GM12878 (cell line): ENCODE measurements at regions not wholly inside any gene's neighbourhood (a gene's known extent, or its start where the extent isn't known, plus 50 kb on each side); places are given as distances from the start of the nearest gene placed in this dataset.

ENCODE experiments used
- CREB1 ChIP-seq: IDR thresholded peaks from 2 replicates; pipeline ENCODE4 v1.6.1; 2012; ENCODE audit warnings: low read depth, mild to moderate bottlenecking, inconsistent platforms
- ETV6 ChIP-seq, 2 experiments: fragments of 450-650 bp in 1 of 2; IDR thresholded peaks in 1 of 2; conservative IDR thresholded peaks in 1 of 2; 2 replicates each; pipeline ENCODE4 v1.6.1; 2014; ENCODE audit warnings: antibody characterized with exemption in 1 of 2, borderline replicate concordance in 1 of 2, low read depth in 1 of 2, mild to moderate bottlenecking in 1 of 2, moderate library complexity in 1 of 2
- IRF4 ChIP-seq: IDR thresholded peaks from 2 replicates; pipeline ENCODE4 v1.6.1; 2011; ENCODE audit warnings: low read depth, low read length
- NR2C2 ChIP-seq: IDR thresholded peaks from 2 replicates; pipeline ENCODE4 v1.6.1; 2011; ENCODE audit warnings: borderline replicate concordance, low read depth; ENCODE audit not compliant: control insufficient read depth, insufficient read length
- SREBF2 ChIP-seq: IDR thresholded peaks from 2 replicates; pipeline ENCODE4 v1.6.1; 2012; ENCODE audit warnings: mild to moderate bottlenecking, low read length
- TAF1 ChIP-seq: IDR thresholded peaks from 2 replicates; pipeline ENCODE4 v1.6.1; 2011; ENCODE audit warnings: mild to moderate bottlenecking, low read depth, low read length, borderline replicate concordance
- TCF3 ChIP-seq: IDR thresholded peaks from 2 replicates; pipeline ENCODE4 v1.6.1; 2012; ENCODE audit warnings: low read depth, mild to moderate bottlenecking, low read length, borderline replicate concordance; ENCODE audit not compliant: insufficient read depth
- YY1 ChIP-seq: IDR thresholded peaks from 2 replicates; pipeline ENCODE4 v1.6.1; 2011; ENCODE audit warnings: low read depth, mild to moderate bottlenecking, low read length
- TF ChIP-seq, protein P1 (sequence below), 3 experiments: IDR thresholded peaks in 2 of 3; conservative IDR thresholded peaks in 1 of 3; 2 replicates each; pipeline ENCODE4 v1.5.1; 2011; ENCODE audit warnings: low read depth in 3 of 3, low read length in 3 of 3, mild to moderate bottlenecking in 3 of 3, control low read depth in 2 of 3, moderate library complexity in 2 of 3, inconsistent platforms in 1 of 3, mixed read lengths in 1 of 3; ENCODE audit not compliant: control insufficient read depth in 2 of 3, insufficient read depth in 1 of 3; ENCODE audit errors: extremely low read depth in 1 of 3

DNA sequence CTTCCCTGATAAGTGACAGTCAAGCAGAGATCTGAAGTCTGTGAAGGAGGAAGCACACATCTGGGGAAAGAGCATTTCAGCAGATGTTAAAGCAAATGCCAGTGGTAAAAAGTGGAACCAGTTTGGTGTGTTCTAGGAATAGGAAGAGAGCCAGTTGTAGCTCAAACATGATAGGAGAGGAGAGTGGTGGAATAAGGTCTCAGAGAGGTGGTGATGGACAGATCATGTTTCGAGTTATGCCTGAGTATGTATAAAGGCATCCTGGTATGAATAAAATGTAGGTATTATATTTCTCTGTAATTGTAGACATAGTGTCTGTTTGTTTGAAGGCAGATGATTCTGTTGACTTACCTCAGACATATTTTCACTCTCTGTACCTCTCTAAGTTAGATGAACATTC is 89.1 kb downstream of the LARP7 start:
- TF ChIP-seq, protein P1, sequence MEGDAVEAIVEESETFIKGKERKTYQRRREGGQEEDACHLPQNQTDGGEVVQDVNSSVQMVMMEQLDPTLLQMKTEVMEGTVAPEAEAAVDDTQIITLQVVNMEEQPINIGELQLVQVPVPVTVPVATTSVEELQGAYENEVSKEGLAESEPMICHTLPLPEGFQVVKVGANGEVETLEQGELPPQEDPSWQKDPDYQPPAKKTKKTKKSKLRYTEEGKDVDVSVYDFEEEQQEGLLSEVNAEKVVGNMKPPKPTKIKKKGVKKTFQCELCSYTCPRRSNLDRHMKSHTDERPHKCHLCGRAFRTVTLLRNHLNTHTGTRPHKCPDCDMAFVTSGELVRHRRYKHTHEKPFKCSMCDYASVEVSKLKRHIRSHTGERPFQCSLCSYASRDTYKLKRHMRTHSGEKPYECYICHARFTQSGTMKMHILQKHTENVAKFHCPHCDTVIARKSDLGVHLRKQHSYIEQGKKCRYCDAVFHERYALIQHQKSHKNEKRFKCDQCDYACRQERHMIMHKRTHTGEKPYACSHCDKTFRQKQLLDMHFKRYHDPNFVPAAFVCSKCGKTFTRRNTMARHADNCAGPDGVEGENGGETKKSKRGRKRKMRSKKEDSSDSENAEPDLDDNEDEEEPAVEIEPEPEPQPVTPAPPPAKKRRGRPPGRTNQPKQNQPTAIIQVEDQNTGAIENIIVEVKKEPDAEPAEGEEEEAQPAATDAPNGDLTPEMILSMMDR (IDR thresholded peaks at IDR 0.05 in 2 of 3, conservative IDR thresholded peaks at IDR 0.05 in 1 of 3; ENCODE audit: control insufficient read depth in 2 of 3, extremely low read depth in 1 of 3, insufficient read depth in 1 of 3, low read depth in 3 of 3, low read length in 3 of 3): no peak
- no peak for TF ChIP-seq YY1
- no peak for TF ChIP-seq ETV6 (conservative IDR thresholded peaks at IDR 0.05 in 1 of 2, IDR thresholded peaks at IDR 0.05 in 1 of 2; ENCODE audit: borderline replicate concordance in 1 of 2, low read depth in 1 of 2)
- TF ChIP-seq IRF4: no peak
- TF ChIP-seq NR2C2: no peak
- no peak for TF ChIP-seq TCF3
- no peak for TF ChIP-seq TAF1
- TF ChIP-seq SREBF2: no peak
- TF ChIP-seq CREB1: no peak
